ENCODE measurements at regions not wholly inside any gene's neighbourhood (a gene's known extent, or its start where the extent isn't known, plus 50 kb on each side); places are given as distances from the start of the nearest gene placed in this dataset.
A peak's percentile ranks its signal among the peaks of the same experiment; 100 is the strongest.

GRCh38 chr3:176683382-176683781 is 513.9 kb downstream of the TBL1XR1 start:
- DNase-seq (ENCODE audit: insufficient read length, low spot score) (no peak), FAIRE-seq (no peak)
- no peak for TF ChIP-seq CTCF (IDR thresholded peaks at IDR 0.05; ENCODE audit: insufficient read depth, missing control alignments)

GRCh38 chr3:176663837-176664831 is 533.1 kb downstream of the TBL1XR1 start:
- peak; percentile 52 for TF ChIP-seq CTCF (IDR thresholded peaks at IDR 0.05; ENCODE audit: insufficient read depth, missing control alignments)
- DNase-seq (ENCODE audit: insufficient read length, low spot score), result no peak
- FAIRE-seq, result peak; percentile 94

- FAIRE-seq (no peak), DNase-seq (ENCODE audit: insufficient read length, low spot score) (no peak)
- TF ChIP-seq CTCF (IDR thresholded peaks at IDR 0.05; ENCODE audit: insufficient read depth, missing control alignments), result no peak
These were observed 533.9 kb downstream of the TBL1XR1 start for GRCh38 chr3:176663387-176663786.

- no peak for DNase-seq (ENCODE audit: insufficient read length, low spot score)
- FAIRE-seq, result no peak
- TF ChIP-seq CTCF (IDR thresholded peaks at IDR 0.05; ENCODE audit: insufficient read depth, missing control alignments), result no peak
These were observed 535.8 kb downstream of the TBL1XR1 start for GRCh38 chr3:176661432-176661964.

GRCh38 chr3:176655404-176656094 is 541.7 kb downstream of the TBL1XR1 start:
- no peak for TF ChIP-seq CTCF (IDR thresholded peaks at IDR 0.05; ENCODE audit: insufficient read depth, missing control alignments)
- FAIRE-seq (no peak), DNase-seq (ENCODE audit: insufficient read length, low spot score) (no peak)

GRCh38 chr3:176651622-176652021 is 545.7 kb downstream of the TBL1XR1 start:
- no peak for TF ChIP-seq CTCF (IDR thresholded peaks at IDR 0.05; ENCODE audit: insufficient read depth, missing control alignments)
- no peak for FAIRE-seq

More at GRCh38 chr3:176651622-176652021, 545.7 kb downstream of the TBL1XR1 start:
- no peak for DNase-seq (ENCODE audit: insufficient read length, low spot score)

Measured in D721Med (cell line).